Activated CD8-positive, alpha-beta T cell treated with anti-CD3 and anti-CD28 coated beads for 36 hours (primary cell): ENCODE measurements at regions not wholly inside any gene's neighbourhood (a gene's known extent, or its start where the extent isn't known, plus 50 kb on each side); places are given as distances from the start of the nearest gene placed in this dataset.

Source experiments
- ATAC-seq: fragments of 200-7000 bp; cut with Tn5 transposase; one replicate; pipeline ENCODE4 v1.10.0; 2021; ENCODE audit warnings: mild to moderate bottlenecking, moderate library complexity
- CTCF ChIA-PET: fragments of 350-600 bp; sonication (Branson Sonifier 250); formaldehyde crosslinking; loops from one replicate; lab custom pipeline; 2021; ENCODE audit warnings: antibody characterized with exemption; lab: Charles Lee
- POLR2A ChIA-PET: fragments of 350-600 bp; sonication (Branson Sonifier 250); formaldehyde crosslinking; loops from one replicate; lab custom pipeline; 2021; ENCODE audit warnings: antibody characterized with exemption; lab: Charles Lee
- DNase-seq: peaks from one replicate; pipeline ENCODE4 v3.0.0-alpha.2; 2020
- H3K27ac Mint-ChIP-seq: one replicate; pipeline ENCODE4 v1.8.0; 2021; ENCODE audit warnings: mild to moderate bottlenecking, mixed read lengths
- H3K27me3 Mint-ChIP-seq: one replicate; pipeline ENCODE4 v1.8.0; 2021; ENCODE audit warnings: mixed read lengths
- H3K36me3 Mint-ChIP-seq: one replicate; pipeline ENCODE4 v1.8.0; 2021; ENCODE audit warnings: low read depth, mixed read lengths
- H3K4me1 Mint-ChIP-seq: one replicate; pipeline ENCODE4 v1.8.0; 2021; ENCODE audit warnings: low read depth, mixed read lengths
- H3K4me3 Mint-ChIP-seq: one replicate; pipeline ENCODE4 v1.8.0; 2021; ENCODE audit warnings: mild to moderate bottlenecking, moderate library complexity, mixed read lengths
- H3K9me3 Mint-ChIP-seq: one replicate; pipeline ENCODE4 v1.8.0; 2021; ENCODE audit warnings: mixed read lengths
- CTCF ChIP-seq: fragments of 200-600 bp; IDR thresholded peaks from one replicate; pipeline ENCODE4 v1.8.0; 2022; ENCODE audit warnings: antibody characterized with exemption, mild to moderate bottlenecking
- intact Hi-C: fragments of 100-400 bp; cut with micrococcal nuclease; formaldehyde crosslinking; loops from one replicate; pipeline ENCODE4 v1.10.0; 2022

DNA sequence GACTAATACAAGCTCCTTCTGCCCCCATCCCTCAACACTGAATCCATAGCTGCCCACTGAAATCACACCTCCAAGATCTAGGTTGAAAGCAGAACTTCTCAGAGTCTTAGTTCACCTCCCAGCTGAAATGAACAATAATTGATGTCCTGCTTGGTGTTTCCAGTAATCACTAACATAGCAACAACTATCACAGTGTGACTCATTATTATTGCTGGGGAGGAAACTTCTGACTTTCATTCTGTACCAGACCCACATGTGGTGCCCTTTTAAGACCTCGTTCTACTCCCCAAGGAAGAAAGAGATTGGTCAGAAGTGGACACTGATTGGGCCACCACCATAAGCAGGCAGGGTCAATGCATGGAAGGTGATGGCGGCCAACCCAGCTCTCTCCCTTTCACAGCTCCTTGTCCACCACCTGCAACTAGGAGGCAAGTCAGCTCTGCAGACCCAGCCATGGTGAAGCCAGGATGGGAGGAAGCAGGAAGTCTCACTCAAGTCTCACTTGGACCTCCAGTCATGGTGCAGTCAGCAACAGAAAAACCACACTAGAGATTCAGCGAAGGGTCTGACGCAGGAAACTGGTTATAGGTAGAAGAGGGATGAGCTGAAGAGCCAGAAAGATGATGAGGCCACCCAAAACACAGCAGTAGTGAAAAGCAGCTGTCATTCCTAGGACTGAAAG lies 720.2 kb downstream of the PTPRU start:
- POLR2A ChIA-PET: no interaction called here
- H3K9me3 Mint-ChIP-seq: no peaks in the 10 kb centered on the region
- H3K36me3 Mint-ChIP-seq: no peaks in the 10 kb centered on the region
- no peak for TF ChIP-seq CTCF
- ATAC-seq: no peak
- peaks cover 2% of the 10 kb centered on the region for H3K27me3 Mint-ChIP-seq
- no peak for DNase-seq
- no peak overlapping the region for H3K27ac Mint-ChIP-seq
- CTCF ChIA-PET: no interaction called here
- no peak overlapping the region for H3K4me3 Mint-ChIP-seq
- intact Hi-C loops: no loop called here
- no peaks in the 10 kb centered on the region for H3K4me1 Mint-ChIP-seq

- no peaks in the 10 kb centered on the region for H3K4me1 Mint-ChIP-seq
- H3K36me3 Mint-ChIP-seq: no peaks in the 10 kb centered on the region
- CTCF ChIA-PET: no interaction called here
- DNase-seq (no peak), ATAC-seq (no peak)
- no peaks in the 10 kb centered on the region for H3K9me3 Mint-ChIP-seq
- no peak overlapping the region for H3K4me3 Mint-ChIP-seq
- POLR2A ChIA-PET: interaction anchor here (0.6 kb wide), 1 partner anchor 40 kb away, joined by 3 read pairs; no protein-coding TSS in a partner anchor
- no peak for TF ChIP-seq CTCF
- no peak overlapping the region for H3K27ac Mint-ChIP-seq
- intact Hi-C loops: no loop called here
- H3K27me3 Mint-ChIP-seq: no peaks in the 10 kb centered on the region
These were observed 718.3 kb downstream of the PTPRU start for GRCh38 chr1:29954591-29954990.

- TF ChIP-seq CTCF: no peak
- no peaks in the 10 kb centered on the region for H3K27me3 Mint-ChIP-seq
- DNase-seq: no peak
- H3K27ac Mint-ChIP-seq: no peak overlapping the region
- no peak overlapping the region for H3K4me3 Mint-ChIP-seq
- no peaks in the 10 kb centered on the region for H3K4me1 Mint-ChIP-seq
- ChIA-PET CTCF (no interaction called here), POLR2A (interaction anchor here (0.6 kb wide), 1 partner anchor 40 kb away, joined by 3 read pairs; no protein-coding TSS in a partner anchor)
- no peak for ATAC-seq
- no peaks in the 10 kb centered on the region for H3K9me3 Mint-ChIP-seq
- intact Hi-C loops: no loop called here
- no peaks in the 10 kb centered on the region for H3K36me3 Mint-ChIP-seq
These were observed 717.6 kb downstream of the PTPRU start for GRCh38 chr1:29953961-29954360.

DNA sequence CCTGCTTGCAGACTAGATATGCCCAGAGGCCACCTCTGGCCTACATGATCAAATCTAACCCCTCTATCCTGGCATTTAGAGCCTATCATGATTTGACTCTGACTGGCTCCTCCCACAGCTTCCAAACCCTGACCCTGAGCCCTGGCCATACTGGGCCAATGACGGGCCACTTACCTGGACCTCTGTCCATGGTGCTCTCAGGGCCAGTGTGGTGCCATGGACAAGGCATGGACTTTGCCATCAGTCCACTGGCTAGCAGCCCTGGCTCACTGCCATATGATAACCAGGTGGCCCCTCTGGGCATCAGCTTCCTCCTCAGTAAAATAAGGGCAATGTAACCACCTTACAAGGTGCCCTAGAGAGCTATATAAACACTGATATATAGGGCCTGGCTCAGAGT lies 713.4 kb downstream of the PTPRU start:
- no peak for TF ChIP-seq CTCF
- no peak for ATAC-seq
- ChIA-PET POLR2A (no interaction called here), CTCF (no interaction called here)
- H3K27me3 Mint-ChIP-seq: peaks cover 10% of the 10 kb centered on the region
- no peaks in the 10 kb centered on the region for H3K9me3 Mint-ChIP-seq
- H3K4me1 Mint-ChIP-seq: no peaks in the 10 kb centered on the region
- no peak overlapping the region for H3K4me3 Mint-ChIP-seq
- intact Hi-C loops: no loop called here
- DNase-seq: no peak
- H3K36me3 Mint-ChIP-seq: no peaks in the 10 kb centered on the region
- H3K27ac Mint-ChIP-seq: no peak overlapping the region

GRCh38 chr1:29948581-29948980 lies 712.3 kb downstream of the PTPRU start:
- Mint-ChIP-seq H3K27ac (no peak overlapping the region), H3K4me3 (no peak overlapping the region), H3K36me3 (no peaks in the 10 kb centered on the region), H3K27me3 (peaks cover 10% of the 10 kb centered on the region), H3K4me1 (no peaks in the 10 kb centered on the region), H3K9me3 (no peaks in the 10 kb centered on the region)
- TF ChIP-seq CTCF: no peak
- ChIA-PET POLR2A (no interaction called here), CTCF (no interaction called here)
- DNase-seq (no peak), ATAC-seq (no peak)
- intact Hi-C loops: no loop called here
